HL-60 (cell line): ENCODE measurements at regions not wholly inside any gene's neighbourhood (a gene's known extent, or its start where the extent isn't known, plus 50 kb on each side); places are given as distances from the start of the nearest gene placed in this dataset.

Experiments
- POLR2AphosphoS5 ChIP-seq: IDR thresholded peaks from 2 replicates; pipeline ENCODE4 v1.6.1; 2012; ENCODE audit warnings: low read depth
- SPI1 ChIP-seq: IDR thresholded peaks from 2 replicates; pipeline ENCODE4 v1.6.1; 2012; ENCODE audit warnings: low read depth, mild to moderate bottlenecking, borderline replicate concordance
- TF ChIP-seq, protein P1 (sequence below): IDR thresholded peaks from one replicate; pipeline ENCODE4 v1.5.1; 2011; ENCODE audit warnings: low read length, control low read depth, inconsistent platforms; ENCODE audit not compliant: insufficient read depth

DNA sequence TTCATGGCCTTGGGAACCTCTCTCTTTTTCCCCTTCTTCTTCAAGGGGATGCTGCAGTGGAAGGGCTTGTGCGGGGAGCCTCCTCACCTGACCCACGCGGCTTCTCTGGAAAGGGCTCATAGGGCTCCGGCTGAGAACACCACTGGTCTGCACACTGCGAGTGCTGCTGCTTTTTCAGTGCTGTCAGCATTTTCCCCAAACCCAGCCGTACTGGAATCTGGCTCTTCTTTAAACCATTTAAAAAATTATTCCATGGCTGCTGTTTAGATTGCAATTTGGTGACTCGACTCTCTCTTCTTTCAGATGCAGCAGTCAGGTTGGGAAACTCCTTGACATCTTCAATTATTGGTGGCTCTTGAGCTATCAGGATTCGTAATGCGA, 272.6 kb upstream of the DSEL start:
- TF ChIP-seq, protein P1, sequence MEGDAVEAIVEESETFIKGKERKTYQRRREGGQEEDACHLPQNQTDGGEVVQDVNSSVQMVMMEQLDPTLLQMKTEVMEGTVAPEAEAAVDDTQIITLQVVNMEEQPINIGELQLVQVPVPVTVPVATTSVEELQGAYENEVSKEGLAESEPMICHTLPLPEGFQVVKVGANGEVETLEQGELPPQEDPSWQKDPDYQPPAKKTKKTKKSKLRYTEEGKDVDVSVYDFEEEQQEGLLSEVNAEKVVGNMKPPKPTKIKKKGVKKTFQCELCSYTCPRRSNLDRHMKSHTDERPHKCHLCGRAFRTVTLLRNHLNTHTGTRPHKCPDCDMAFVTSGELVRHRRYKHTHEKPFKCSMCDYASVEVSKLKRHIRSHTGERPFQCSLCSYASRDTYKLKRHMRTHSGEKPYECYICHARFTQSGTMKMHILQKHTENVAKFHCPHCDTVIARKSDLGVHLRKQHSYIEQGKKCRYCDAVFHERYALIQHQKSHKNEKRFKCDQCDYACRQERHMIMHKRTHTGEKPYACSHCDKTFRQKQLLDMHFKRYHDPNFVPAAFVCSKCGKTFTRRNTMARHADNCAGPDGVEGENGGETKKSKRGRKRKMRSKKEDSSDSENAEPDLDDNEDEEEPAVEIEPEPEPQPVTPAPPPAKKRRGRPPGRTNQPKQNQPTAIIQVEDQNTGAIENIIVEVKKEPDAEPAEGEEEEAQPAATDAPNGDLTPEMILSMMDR, result no peak
- no peak for TF ChIP-seq SPI1
- no peak for TF ChIP-seq POLR2AphosphoS5
